22Rv1 (cell line): ENCODE measurements at regions not wholly inside any gene's neighbourhood (a gene's known extent, or its start where the extent isn't known, plus 50 kb on each side); places are given as distances from the start of the nearest gene placed in this dataset.

Experiments
- H3K27ac ChIP-seq: fragments of 450-650 bp; 2 replicates; pipeline ENCODE4 v1.5.1; 2017
- CTCF ChIP-seq: fragments of 450-650 bp; IDR thresholded peaks from 2 replicates; pipeline ENCODE4 v1.5.1; 2017; ENCODE audit warnings: mild to moderate bottlenecking
- ZFX ChIP-seq: fragments of 450-650 bp; IDR thresholded peaks from 2 replicates; pipeline ENCODE4 v1.6.1; 2017; ENCODE audit warnings: antibody characterized with exemption, borderline replicate concordance

DNA sequence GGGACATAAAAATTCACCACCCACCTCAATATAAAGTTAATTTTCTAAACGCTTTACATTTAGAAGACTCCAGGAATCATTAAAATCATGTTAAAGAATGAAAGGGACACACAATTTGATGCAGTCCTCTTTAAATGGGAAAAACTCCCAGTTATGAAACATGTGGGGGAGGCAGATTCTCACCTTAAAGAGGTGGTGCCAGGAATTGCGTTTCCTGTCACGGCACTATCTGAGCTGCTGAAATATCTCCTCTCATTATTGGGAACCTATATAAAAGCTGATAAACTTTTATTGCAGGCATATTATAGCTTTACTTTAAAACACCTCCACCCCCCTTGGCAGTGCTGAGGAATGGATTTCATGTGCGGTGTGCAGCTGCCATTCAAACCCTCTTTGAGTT is 94.8 kb upstream of the SORCS3 start:
- no peak overlapping the region for H3K27ac ChIP-seq
- TF ChIP-seq CTCF (no peak), ZFX (no peak)

- no peak overlapping the region for H3K27ac ChIP-seq
- no peak for TF ChIP-seq ZFX
- TF ChIP-seq CTCF, result no peak
These were observed 94.3 kb upstream of the SORCS3 start for GRCh38 chr10:104546756-104547155.

DNA sequence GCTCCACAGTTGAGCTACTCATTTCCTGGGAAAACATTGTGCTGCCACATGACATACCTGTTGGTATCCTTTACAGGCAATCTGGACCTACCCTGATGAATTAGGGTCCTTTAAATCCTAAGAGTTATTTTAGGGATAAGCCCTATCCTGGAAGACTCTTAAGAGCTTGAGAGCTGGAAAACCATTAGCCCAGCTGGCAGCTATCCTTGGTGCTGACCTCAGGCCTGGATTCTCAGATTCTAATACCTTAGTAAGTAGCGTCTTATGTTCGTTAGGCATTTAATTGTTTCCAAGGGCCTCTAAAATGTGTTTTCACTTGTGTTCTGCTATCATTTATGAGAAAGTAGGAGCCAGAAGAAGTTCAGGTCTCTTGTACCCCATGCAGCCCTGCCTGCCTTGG is 93.0 kb upstream of the SORCS3 start:
- H3K27ac ChIP-seq, result no peak overlapping the region
- TF ChIP-seq ZFX, result no peak
- no peak for TF ChIP-seq CTCF

GRCh38 chr10:104556831-104557230 is 84.3 kb upstream of the SORCS3 start:
- TF ChIP-seq ZFX, result no peak
- no peak for TF ChIP-seq CTCF
- no peak overlapping the region for H3K27ac ChIP-seq

DNA sequence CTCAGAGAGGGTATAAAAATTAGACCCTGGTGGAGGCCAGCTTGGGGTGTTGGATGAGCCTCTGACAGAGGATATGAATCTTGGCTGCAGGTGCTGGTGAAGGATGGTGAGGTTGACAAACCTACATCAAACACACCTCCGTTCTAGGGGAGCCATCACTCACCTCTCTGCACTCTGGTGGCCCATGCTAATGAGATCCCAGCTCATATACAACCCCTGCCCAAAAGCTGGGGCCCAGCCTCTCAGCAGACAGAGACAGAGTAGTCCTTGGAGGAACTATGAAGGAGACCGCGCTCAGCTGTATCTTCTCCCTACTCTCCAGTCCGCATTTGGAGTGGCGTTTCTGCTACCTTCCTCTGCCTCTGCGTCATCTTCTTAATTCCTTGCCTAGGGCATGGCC is 83.1 kb upstream of the SORCS3 start:
- no peak overlapping the region for H3K27ac ChIP-seq
- no peak for TF ChIP-seq ZFX
- no peak for TF ChIP-seq CTCF

DNA sequence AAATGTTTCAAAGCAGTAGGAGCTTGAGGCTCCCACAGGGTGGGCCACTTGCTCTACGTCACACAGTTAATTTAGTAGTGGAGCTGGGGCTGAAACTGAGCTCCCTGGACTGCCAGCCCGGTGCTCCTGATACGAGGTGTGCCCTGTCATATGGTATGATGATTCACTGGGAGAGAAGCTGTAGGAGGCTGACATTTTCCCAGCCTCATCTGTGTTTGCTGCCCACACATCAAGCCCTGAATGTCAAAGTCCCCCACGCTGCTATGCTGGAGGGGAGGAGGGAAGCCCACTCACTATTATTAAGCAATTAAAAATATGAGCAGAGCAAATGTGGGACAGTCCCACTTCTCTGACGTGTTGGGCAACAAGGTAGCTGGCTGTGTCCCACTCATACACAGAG is 81.2 kb upstream of the SORCS3 start:
- no peak for TF ChIP-seq CTCF
- no peak for TF ChIP-seq ZFX

GRCh38 chr10:104563051-104563450 is 78.0 kb upstream of the SORCS3 start:
- no peak overlapping the region for H3K27ac ChIP-seq
- no peak for TF ChIP-seq CTCF
- TF ChIP-seq ZFX, result no peak

More for the DNA sequence above, 81.2 kb upstream of the SORCS3 start:
- no peak overlapping the region for H3K27ac ChIP-seq
